ENCODE measurements at regions not wholly inside any gene's neighbourhood (a gene's known extent, or its start where the extent isn't known, plus 50 kb on each side); places are given as distances from the start of the nearest gene placed in this dataset.

DNA sequence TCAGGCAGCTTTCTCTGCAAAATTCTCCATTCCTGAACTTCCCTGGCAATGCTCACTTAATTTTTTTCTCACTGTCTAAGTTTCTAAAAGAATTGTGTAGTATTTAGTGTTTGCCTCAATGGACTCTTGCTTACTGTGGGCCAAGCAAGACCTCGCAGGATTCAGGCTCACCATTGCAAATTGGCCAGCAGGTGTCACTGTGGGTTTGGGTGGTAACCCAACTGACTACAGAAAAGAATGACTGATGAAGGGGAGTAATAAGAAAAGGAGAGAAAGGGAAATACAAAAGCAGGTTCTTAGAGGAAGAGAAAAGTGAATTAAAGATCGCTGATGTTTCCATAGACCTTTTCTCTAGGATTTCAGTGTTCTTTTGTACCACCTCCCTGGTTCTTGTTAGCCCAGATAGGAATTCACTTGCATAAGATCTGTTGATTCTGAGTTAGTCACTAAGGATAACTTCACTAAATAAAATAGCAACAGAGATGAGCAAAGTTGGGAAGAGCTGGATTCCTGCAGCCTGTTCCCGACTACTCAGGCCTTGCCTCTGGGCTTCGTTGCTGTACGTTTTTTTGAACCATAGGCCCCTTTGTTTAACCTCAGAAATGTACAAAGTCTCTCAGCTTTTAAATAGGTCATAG, 386.5 kb upstream of the DDHD1 start:
- TF ChIP-seq, protein P1, sequence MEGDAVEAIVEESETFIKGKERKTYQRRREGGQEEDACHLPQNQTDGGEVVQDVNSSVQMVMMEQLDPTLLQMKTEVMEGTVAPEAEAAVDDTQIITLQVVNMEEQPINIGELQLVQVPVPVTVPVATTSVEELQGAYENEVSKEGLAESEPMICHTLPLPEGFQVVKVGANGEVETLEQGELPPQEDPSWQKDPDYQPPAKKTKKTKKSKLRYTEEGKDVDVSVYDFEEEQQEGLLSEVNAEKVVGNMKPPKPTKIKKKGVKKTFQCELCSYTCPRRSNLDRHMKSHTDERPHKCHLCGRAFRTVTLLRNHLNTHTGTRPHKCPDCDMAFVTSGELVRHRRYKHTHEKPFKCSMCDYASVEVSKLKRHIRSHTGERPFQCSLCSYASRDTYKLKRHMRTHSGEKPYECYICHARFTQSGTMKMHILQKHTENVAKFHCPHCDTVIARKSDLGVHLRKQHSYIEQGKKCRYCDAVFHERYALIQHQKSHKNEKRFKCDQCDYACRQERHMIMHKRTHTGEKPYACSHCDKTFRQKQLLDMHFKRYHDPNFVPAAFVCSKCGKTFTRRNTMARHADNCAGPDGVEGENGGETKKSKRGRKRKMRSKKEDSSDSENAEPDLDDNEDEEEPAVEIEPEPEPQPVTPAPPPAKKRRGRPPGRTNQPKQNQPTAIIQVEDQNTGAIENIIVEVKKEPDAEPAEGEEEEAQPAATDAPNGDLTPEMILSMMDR (IDR thresholded peaks at IDR 0.05; ENCODE audit: insufficient read depth, low read length): peak; percentile 45
- TF ChIP-seq, protein P2, sequence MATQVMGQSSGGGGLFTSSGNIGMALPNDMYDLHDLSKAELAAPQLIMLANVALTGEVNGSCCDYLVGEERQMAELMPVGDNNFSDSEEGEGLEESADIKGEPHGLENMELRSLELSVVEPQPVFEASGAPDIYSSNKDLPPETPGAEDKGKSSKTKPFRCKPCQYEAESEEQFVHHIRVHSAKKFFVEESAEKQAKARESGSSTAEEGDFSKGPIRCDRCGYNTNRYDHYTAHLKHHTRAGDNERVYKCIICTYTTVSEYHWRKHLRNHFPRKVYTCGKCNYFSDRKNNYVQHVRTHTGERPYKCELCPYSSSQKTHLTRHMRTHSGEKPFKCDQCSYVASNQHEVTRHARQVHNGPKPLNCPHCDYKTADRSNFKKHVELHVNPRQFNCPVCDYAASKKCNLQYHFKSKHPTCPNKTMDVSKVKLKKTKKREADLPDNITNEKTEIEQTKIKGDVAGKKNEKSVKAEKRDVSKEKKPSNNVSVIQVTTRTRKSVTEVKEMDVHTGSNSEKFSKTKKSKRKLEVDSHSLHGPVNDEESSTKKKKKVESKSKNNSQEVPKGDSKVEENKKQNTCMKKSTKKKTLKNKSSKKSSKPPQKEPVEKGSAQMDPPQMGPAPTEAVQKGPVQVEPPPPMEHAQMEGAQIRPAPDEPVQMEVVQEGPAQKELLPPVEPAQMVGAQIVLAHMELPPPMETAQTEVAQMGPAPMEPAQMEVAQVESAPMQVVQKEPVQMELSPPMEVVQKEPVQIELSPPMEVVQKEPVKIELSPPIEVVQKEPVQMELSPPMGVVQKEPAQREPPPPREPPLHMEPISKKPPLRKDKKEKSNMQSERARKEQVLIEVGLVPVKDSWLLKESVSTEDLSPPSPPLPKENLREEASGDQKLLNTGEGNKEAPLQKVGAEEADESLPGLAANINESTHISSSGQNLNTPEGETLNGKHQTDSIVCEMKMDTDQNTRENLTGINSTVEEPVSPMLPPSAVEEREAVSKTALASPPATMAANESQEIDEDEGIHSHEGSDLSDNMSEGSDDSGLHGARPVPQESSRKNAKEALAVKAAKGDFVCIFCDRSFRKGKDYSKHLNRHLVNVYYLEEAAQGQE (IDR thresholded peaks at IDR 0.05; ENCODE audit: insufficient replicate concordance, low read depth): no peak
- TF ChIP-seq POLR2AphosphoS5 (IDR thresholded peaks at IDR 0.05; ENCODE audit: low read depth): no peak

Data from HL-60 (cell line).